WTC11 (cell line): ENCODE measurements at regions not wholly inside any gene's neighbourhood (a gene's known extent, or its start where the extent isn't known, plus 50 kb on each side); places are given as distances from the start of the nearest gene placed in this dataset.

Experiments
- ATAC-seq: fragments of 200-7000 bp; cut with Tn5 transposase; 2 replicates; pipeline ENCODE4 v1.10.0; 2021; ENCODE audit warnings: mild to moderate bottlenecking, moderate library complexity
- CTCF ChIA-PET: fragments of 300-600 bp; sonication (Branson Sonifier 250); formaldehyde crosslinking; loops from one replicate; lab custom pipeline; 2021; ENCODE audit warnings: antibody characterized with exemption; lab: Charles Lee
- POLR2A ChIA-PET: fragments of 350-600 bp; sonication (Branson Sonifier 250); formaldehyde crosslinking; loops from one replicate; lab custom pipeline; 2021; ENCODE audit warnings: antibody characterized with exemption; lab: Charles Lee
- DNase-seq: peaks from one replicate; pipeline ENCODE4 v3.0.0; 2021; ENCODE audit warnings: low spot score
- H3K27ac Mint-ChIP-seq: 2 replicates; pipeline ENCODE4 v1.8.0; 2021; ENCODE audit warnings: mixed read lengths
- H3K27me3 Mint-ChIP-seq: 2 replicates; pipeline ENCODE4 v1.8.0; 2021; ENCODE audit warnings: low read depth, mild to moderate bottlenecking, moderate library complexity, mixed read lengths
- H3K36me3 Mint-ChIP-seq: 2 replicates; pipeline ENCODE4 v1.8.0; 2021; ENCODE audit warnings: mixed read lengths
- H3K4me1 Mint-ChIP-seq: 2 replicates; pipeline ENCODE4 v1.8.0; 2022; ENCODE audit warnings: mixed read lengths
- H3K4me3 Mint-ChIP-seq: 2 replicates; pipeline ENCODE4 v1.8.0; 2021; ENCODE audit warnings: mild to moderate bottlenecking, moderate library complexity, mixed read lengths
- H3K9me3 Mint-ChIP-seq: 2 replicates; pipeline ENCODE4 v1.8.0; 2021; ENCODE audit warnings: mixed read lengths
- ATF2 ChIP-seq: sonication (generic); formaldehyde crosslinking; IDR thresholded peaks from 2 replicates; pipeline ENCODE4 v1.8.1; 2022; ENCODE audit warnings: low read depth, missing genetic modification reagents, borderline replicate concordance
- CDX4 ChIP-seq: fragments of 250-450 bp; sonication (Bioruptor Pico); IDR thresholded peaks from 2 replicates; pipeline ENCODE4 v1.9.0; 2021; ENCODE audit warnings: moderate library complexity, mild to moderate bottlenecking, inconsistent platforms, borderline replicate concordance
- EMX1 ChIP-seq: fragments of 250-450 bp; sonication (Bioruptor Pico); IDR thresholded peaks from 2 replicates; pipeline ENCODE4 v1.8.0; 2021; ENCODE audit warnings: mild to moderate bottlenecking
- FOXK1 ChIP-seq: sonication (generic); formaldehyde crosslinking; IDR thresholded peaks from 2 replicates; pipeline ENCODE4 v1.8.0; 2022; ENCODE audit warnings: mild to moderate bottlenecking, moderate library complexity, missing genetic modification reagents
- GABPB1 ChIP-seq: sonication (generic); formaldehyde crosslinking; IDR thresholded peaks from 2 replicates; pipeline ENCODE4 v1.8.1; 2023; ENCODE audit warnings: mild to moderate bottlenecking, missing genetic modification reagents
- GRHL2 ChIP-seq: fragments of 250-450 bp; sonication (Bioruptor Pico); IDR thresholded peaks from 2 replicates; pipeline ENCODE4 v1.8.0; 2022; ENCODE audit warnings: mild to moderate bottlenecking, moderate library complexity; ENCODE audit not compliant: insufficient replicate concordance, severe bottlenecking
- GTF2I ChIP-seq: fragments of 250-450 bp; sonication (Bioruptor Pico); conservative IDR thresholded peaks from 2 replicates; pipeline ENCODE4 v1.4.0; 2021; ENCODE audit warnings: mild to moderate bottlenecking
- IRF2 ChIP-seq: sonication (generic); formaldehyde crosslinking; IDR thresholded peaks from 2 replicates; pipeline ENCODE4 v1.8.0; 2022; ENCODE audit warnings: low read depth, missing genetic modification reagents, borderline replicate concordance
- JUN ChIP-seq: sonication (generic); formaldehyde crosslinking; IDR thresholded peaks from 2 replicates; pipeline ENCODE4 v1.8.0; 2023; ENCODE audit warnings: mild to moderate bottlenecking, missing genetic modification reagents
- NFYB ChIP-seq: sonication (generic); formaldehyde crosslinking; conservative IDR thresholded peaks from 2 replicates; pipeline ENCODE4 v1.8.0; 2022; ENCODE audit warnings: low read depth, missing genetic modification reagents
- NR2C2 ChIP-seq: sonication (generic); formaldehyde crosslinking; IDR thresholded peaks from 2 replicates; pipeline ENCODE4 v1.8.0; 2022; ENCODE audit warnings: mild to moderate bottlenecking, missing genetic modification reagents
- PREB ChIP-seq: sonication (generic); formaldehyde crosslinking; IDR thresholded peaks from 2 replicates; pipeline ENCODE4 v1.8.1; 2022; ENCODE audit warnings: mild to moderate bottlenecking, missing genetic modification reagents, moderate library complexity, borderline replicate concordance
- RORB ChIP-seq: fragments of 250-450 bp; sonication (Bioruptor Pico); IDR thresholded peaks from 2 replicates; pipeline ENCODE4 v1.9.0; 2021; ENCODE audit warnings: mild to moderate bottlenecking
- SMAD4 ChIP-seq: sonication (generic); formaldehyde crosslinking; IDR thresholded peaks from 2 replicates; pipeline ENCODE4 v1.8.0; 2022; ENCODE audit warnings: mild to moderate bottlenecking, missing genetic modification reagents
- SP1 ChIP-seq: sonication (generic); formaldehyde crosslinking; conservative IDR thresholded peaks from 2 replicates; pipeline ENCODE4 v1.8.1; 2022; ENCODE audit warnings: missing genetic modification reagents
- TEAD1 ChIP-seq: sonication (generic); formaldehyde crosslinking; IDR thresholded peaks from 2 replicates; pipeline ENCODE4 v1.8.0; 2022; ENCODE audit warnings: mild to moderate bottlenecking, missing genetic modification reagents
- USF2 ChIP-seq: sonication (generic); formaldehyde crosslinking; IDR thresholded peaks from 2 replicates; pipeline ENCODE4 v1.8.1; 2023; ENCODE audit warnings: mild to moderate bottlenecking, missing genetic modification reagents, moderate library complexity
- ZBTB43 ChIP-seq: sonication (generic); formaldehyde crosslinking; IDR thresholded peaks from 2 replicates; pipeline ENCODE4 v1.8.1; 2023; ENCODE audit warnings: mild to moderate bottlenecking, missing genetic modification reagents
- ZMAT4 ChIP-seq: fragments of 250-450 bp; sonication (Bioruptor Pico); IDR thresholded peaks from 2 replicates; pipeline ENCODE4 v1.9.0; 2021; ENCODE audit warnings: mild to moderate bottlenecking
- ZNF219 ChIP-seq: sonication (generic); formaldehyde crosslinking; IDR thresholded peaks from 2 replicates; pipeline ENCODE4 v1.8.0; 2023; ENCODE audit warnings: missing genetic modification reagents, mild to moderate bottlenecking, borderline replicate concordance
- ZNF281 ChIP-seq: sonication (generic); formaldehyde crosslinking; IDR thresholded peaks from 2 replicates; pipeline ENCODE4 v1.8.0; 2023; ENCODE audit warnings: mild to moderate bottlenecking, missing genetic modification reagents
- ZNF317 ChIP-seq: sonication (generic); formaldehyde crosslinking; IDR thresholded peaks from 2 replicates; pipeline ENCODE4 v1.8.1; 2023; ENCODE audit warnings: low read depth, mild to moderate bottlenecking, moderate library complexity, missing genetic modification reagents, borderline replicate concordance
- ZNF512 ChIP-seq: sonication (generic); formaldehyde crosslinking; IDR thresholded peaks from 2 replicates; pipeline ENCODE4 v1.8.1; 2022; ENCODE audit warnings: missing genetic modification reagents, borderline replicate concordance
- ZNF671 ChIP-seq: fragments of 250-450 bp; sonication (Bioruptor Pico); IDR thresholded peaks from 2 replicates; pipeline ENCODE4 v1.8.0; 2021; ENCODE audit warnings: mild to moderate bottlenecking

- Mint-ChIP-seq H3K36me3 (no peaks in the 10 kb centered on the region), H3K27ac (no peak overlapping the region), H3K4me1 (no peaks in the 10 kb centered on the region; the same call in 1 of the 2 replicates), H3K9me3 (no peaks in the 10 kb centered on the region), H3K4me3 (no peak overlapping the region), H3K27me3 (no peaks in the 10 kb centered on the region)
- TF ChIP-seq RORB (no peak), JUN (no peak), TEAD1 (CRISPR knock-in tag) (no peak), ZMAT4 (CRISPR knock-in tag) (no peak), GRHL2 (no peak), GTF2I (CRISPR knock-in tag) (no peak), IRF2 (CRISPR knock-in tag) (no peak), ZNF219 (CRISPR knock-in tag) (no peak), SP1 (CRISPR knock-in tag) (no peak), SMAD4 (no peak), NR2C2 (CRISPR knock-in tag) (no peak), ZNF512 (CRISPR knock-in tag) (no peak), ZNF281 (CRISPR knock-in tag) (no peak), ZNF317 (CRISPR knock-in tag) (no peak)
- ATAC-seq = no peak
- POLR2A ChIA-PET = no interaction called here
- CTCF ChIA-PET = no interaction called here
- DNase-seq = no peak
Measured at GRCh38 chr1:71157151-71157550, 76.3 kb upstream of the ZRANB2 start.

GRCh38 chr1:71156590-71156989 is 75.8 kb upstream of the ZRANB2 start:
- ChIA-PET POLR2A (no interaction called here), CTCF (no interaction called here)
- Mint-ChIP-seq H3K4me3 (no peak overlapping the region), H3K27me3 (no peaks in the 10 kb centered on the region), H3K9me3 (peaks cover 5% of the 10 kb centered on the region; the same call in 1 of the 2 replicates), H3K4me1 (no peaks in the 10 kb centered on the region; the same call in 1 of the 2 replicates), H3K36me3 (no peaks in the 10 kb centered on the region), H3K27ac (no peak overlapping the region)
- ATAC-seq (no peak), DNase-seq (no peak)
- TF ChIP-seq ZNF317 (CRISPR knock-in tag) = no peak
- TF ChIP-seq ZNF671 (CRISPR knock-in tag) = no peak
- no peak for TF ChIP-seq FOXK1 (CRISPR knock-in tag)
- TF ChIP-seq CDX4 (CRISPR knock-in tag) = no peak
- TF ChIP-seq EMX1 (CRISPR knock-in tag) = no peak
- no peak for TF ChIP-seq PREB (CRISPR knock-in tag)
- no peak for TF ChIP-seq ATF2 (CRISPR knock-in tag)
- TF ChIP-seq NFYB = no peak
- TF ChIP-seq GABPB1 = no peak
- no peak for TF ChIP-seq ZBTB43 (CRISPR knock-in tag)
- no peak for TF ChIP-seq USF2 (CRISPR knock-in tag)
